Right cardiac atrium (tissue), 5 donors: ENCODE measurements at regions not wholly inside any gene's neighbourhood (a gene's known extent, or its start where the extent isn't known, plus 50 kb on each side); places are given as distances from the start of the nearest gene placed in this dataset.

Experiments
- ATAC-seq, 2 donors: fragments of 200-7000 bp; cut with Tn5 transposase; one replicate each; pipeline versions ENCODE4 v1.8.0 to v1.9.1; 2020; ENCODE audit warnings: moderate library complexity in 2 of 2, mild to moderate bottlenecking in 1 of 2
- DNase-seq, 3 donors: peaks; one replicate each; pipeline ENCODE4 v3.0.0-alpha.2; 2020
- H3K27ac ChIP-seq: one replicate; pipeline ENCODE4 v1.5.1; 2013; ENCODE audit warnings: mild to moderate bottlenecking, low read length, control low read depth, moderate library complexity
- H3K27me3 ChIP-seq: one replicate; pipeline ENCODE4 v1.6.1; 2013; ENCODE audit not compliant: control insufficient read depth, insufficient read depth
- H3K4me1 ChIP-seq: one replicate; pipeline ENCODE4 v1.6.1; 2013; ENCODE audit warnings: low read length; ENCODE audit not compliant: control insufficient read depth, insufficient read depth
- H3K4me3 ChIP-seq: one replicate; pipeline ENCODE4 v1.5.1; 2013; ENCODE audit warnings: low read length, control low read depth
- H3K9me3 ChIP-seq: one replicate; pipeline ENCODE4 v1.6.1; 2013; ENCODE audit warnings: low read length; ENCODE audit not compliant: control insufficient read depth
- WGBS: extraction: QIAGEN DNeasy Blood & Tissue Kit; methylation state at CpG from one replicate; pipeline ENCODE4 v1.1.7; 2013; 5-methylcytosine and 5-hydroxymethylcytosine counted together
- intact Hi-C, 4 donors: fragments of 100-400 bp; cut with DNase I; formaldehyde crosslinking; loops; one replicate each; pipeline versions ENCODE4 v1.11.0 to v1.14.0; 2022 to 2023
- donor health status: healthy with polysubstance abuse.
- donor health status: DM: no; HTN: yes; CAD: no.
- donor health status: DM: no; HTN: no; CAD: no.
- donor health status: DM: no; HTN: yes; CAD: no; lungs with severe emphysema.
- donor health status: DM: yes; HTN: yes; CAD: no.

DNA sequence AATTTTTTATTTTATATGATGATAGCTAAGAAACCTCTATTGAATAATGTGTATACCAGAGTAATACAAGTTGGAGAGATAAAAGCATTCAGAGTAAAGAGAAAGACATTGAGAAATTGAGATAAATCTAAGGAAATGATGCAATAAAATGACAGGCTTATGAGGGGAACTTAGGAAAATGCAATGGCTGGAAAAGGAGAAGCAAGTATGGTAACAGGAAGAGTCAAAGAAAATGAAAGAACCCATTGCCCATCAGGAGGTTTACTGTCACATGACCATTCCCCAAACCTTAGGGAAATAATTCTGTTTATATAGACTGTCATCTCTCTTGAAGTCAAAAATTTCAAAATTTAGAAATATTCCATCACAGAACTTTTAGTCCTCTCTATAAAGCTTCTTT is 808.0 kb upstream of the PRR20A start:
- ATAC-seq (no peak), DNase-seq (no peak)
- Histone ChIP-seq H3K27me3 (no peaks in the 10 kb centered on the region), H3K4me3 (no peak overlapping the region), H3K27ac (no peak overlapping the region), H3K4me1 (no peaks in the 10 kb centered on the region), H3K9me3 (no peaks in the 10 kb centered on the region)
- intact Hi-C loops = no loop called here

DNA sequence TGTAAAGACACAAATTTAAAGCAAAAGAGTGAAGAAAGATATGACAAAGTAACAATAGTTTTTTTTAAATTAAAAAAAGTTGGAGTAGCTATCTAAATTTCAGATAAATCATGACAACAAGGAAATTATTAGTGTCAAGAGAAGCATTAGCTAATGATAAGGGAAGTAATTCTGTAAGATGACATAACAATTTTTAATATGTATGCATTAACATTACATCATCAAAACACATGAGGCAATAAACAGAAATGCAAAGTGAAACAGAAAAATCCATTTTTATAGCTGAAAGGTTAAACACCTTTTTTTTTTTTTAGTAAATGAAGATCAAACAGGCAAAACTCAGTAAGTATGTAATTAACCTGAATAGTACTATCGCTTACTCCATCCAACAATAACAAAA is 804.9 kb upstream of the PRR20A start:
- no peaks in the 10 kb centered on the region for H3K27me3 ChIP-seq
- no peaks in the 10 kb centered on the region for H3K4me1 ChIP-seq
- no peak for ATAC-seq
- H3K9me3 ChIP-seq = no peaks in the 10 kb centered on the region
- no peak overlapping the region for H3K4me3 ChIP-seq
- no peak overlapping the region for H3K27ac ChIP-seq
- no peak for DNase-seq
- intact Hi-C loops = no loop called here
- WGBS = 90% methylated on average over 1 of the region's 1 CpG

DNA sequence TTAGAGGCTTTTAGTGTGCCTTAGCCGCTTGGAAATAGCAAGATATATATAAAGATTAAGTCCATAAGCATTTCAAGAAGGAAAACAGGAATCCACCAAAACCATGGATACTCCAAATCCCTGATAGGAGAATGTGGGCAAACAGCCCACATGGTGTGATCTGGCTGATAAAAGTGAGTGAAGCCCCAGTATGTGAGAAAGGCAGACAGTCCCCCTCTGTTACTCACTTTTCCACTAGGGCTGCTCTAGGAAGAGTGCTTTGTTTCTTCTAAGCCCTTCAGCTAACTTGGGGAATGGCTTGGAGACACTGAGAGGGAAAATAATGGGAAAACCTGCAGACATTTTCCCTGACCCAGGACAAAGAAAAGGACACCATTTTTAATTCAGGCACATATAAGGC is 802.3 kb upstream of the PRR20A start:
- Histone ChIP-seq H3K9me3 (no peaks in the 10 kb centered on the region), H3K27me3 (no peaks in the 10 kb centered on the region), H3K4me1 (no peaks in the 10 kb centered on the region), H3K4me3 (no peak overlapping the region), H3K27ac (no peak overlapping the region)
- DNase-seq (no peak), ATAC-seq (no peak)
- WGBS = 63% methylated on average over 1 of the region's 1 CpG
- intact Hi-C loops = no loop called here

DNA sequence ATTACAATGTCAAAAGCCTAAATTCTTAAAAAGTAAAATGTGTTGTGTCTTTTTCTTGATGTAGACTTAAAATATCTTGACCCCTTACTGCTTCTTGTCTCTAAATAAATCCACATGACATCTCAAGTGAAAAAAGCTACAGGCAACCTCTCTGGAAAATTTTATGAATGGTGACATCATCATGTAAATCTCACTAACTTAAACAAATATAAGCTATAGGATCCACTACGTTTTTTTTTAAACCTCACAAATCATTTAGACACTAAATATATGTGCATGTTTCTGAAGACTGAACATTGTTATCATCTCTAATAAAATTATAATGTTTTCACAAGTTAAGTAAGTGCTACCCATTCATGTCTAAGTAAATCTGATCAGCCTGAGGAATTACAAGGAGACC is 793.7 kb upstream of the PRR20A start:
- Histone ChIP-seq H3K4me1 (no peaks in the 10 kb centered on the region), H3K4me3 (no peak overlapping the region), H3K27ac (no peak overlapping the region), H3K27me3 (no peaks in the 10 kb centered on the region), H3K9me3 (no peaks in the 10 kb centered on the region)
- intact Hi-C loops = no loop called here
- WGBS = 43% methylated on average over 1 of the region's 1 CpG
- ATAC-seq (no peak), DNase-seq (no peak)

DNA sequence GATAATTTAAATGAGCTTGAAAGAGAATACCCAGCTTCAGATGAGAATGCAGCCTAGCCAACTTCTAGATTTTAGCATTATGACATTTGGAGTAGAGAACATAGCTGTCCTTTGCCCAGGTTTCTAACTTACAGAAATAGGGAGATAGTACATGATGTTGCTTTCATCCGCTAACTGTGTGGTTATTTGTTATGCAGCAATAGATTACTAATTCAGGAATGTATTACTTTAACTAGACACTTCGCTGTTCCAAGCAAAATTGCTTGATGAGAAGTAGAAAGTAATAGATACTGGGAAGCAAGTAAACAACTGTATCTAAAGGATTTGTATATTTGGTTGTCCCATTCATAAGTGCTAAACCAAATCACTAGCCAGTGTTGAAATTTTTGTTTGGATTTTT is 790.9 kb upstream of the PRR20A start:
- Histone ChIP-seq H3K4me1 (no peaks in the 10 kb centered on the region), H3K9me3 (no peaks in the 10 kb centered on the region), H3K27ac (no peak overlapping the region), H3K27me3 (no peaks in the 10 kb centered on the region), H3K4me3 (no peak overlapping the region)
- intact Hi-C loops = no loop called here
- ATAC-seq = no peak
- WGBS = 90% methylated on average over 2 of the region's 2 CpGs
- DNase-seq = no peak

DNA sequence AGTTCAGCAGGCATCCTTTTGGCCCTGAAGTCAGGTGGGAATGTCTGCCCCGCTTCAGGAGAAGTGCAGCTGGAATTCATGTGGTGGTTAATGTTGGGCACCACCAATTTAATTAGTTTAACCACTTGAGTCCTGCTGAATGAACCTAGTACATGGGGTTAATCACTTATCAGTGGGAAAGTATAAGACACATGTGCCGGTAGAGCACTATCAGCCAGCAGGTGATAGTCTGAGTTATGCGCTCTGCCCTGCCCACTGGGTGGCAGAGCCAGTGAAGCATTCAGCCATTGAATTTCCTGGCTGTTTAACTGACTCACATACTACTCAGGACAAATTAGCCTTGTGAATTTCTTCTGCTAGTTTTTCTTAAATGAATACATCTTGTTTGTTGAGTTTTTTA is 789.7 kb upstream of the PRR20A start:
- ATAC-seq = no peak
- H3K9me3 ChIP-seq = no peaks in the 10 kb centered on the region
- no peaks in the 10 kb centered on the region for H3K27me3 ChIP-seq
- H3K4me1 ChIP-seq = no peaks in the 10 kb centered on the region
- 52% methylated on average over 3 of the region's 3 CpGs for whole genome bisulfite sequencing
- no peak overlapping the region for H3K4me3 ChIP-seq
- no peak for DNase-seq
- no peak overlapping the region for H3K27ac ChIP-seq
- intact Hi-C loops = no loop called here

DNA sequence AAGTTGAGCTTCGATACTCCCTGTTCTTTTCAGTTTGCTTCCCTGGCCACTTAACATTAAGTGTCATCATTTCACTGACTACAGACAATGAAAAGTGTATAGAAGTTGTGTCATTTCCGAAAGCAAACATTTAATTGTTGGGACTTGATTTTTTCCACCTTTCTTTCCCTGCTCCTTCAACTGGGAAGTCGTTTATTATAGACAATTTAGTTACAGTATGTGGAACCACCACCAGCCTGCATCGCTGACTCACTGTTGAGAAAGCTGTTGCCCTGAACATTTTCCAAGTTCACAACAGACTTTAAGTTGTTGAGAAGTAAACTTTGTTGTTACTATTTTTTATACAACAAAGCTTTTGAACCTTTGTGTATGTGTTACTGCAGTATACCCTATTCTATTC is 788.4 kb upstream of the PRR20A start:
- H3K27ac ChIP-seq = no peak overlapping the region
- intact Hi-C loops = no loop called here
- no peaks in the 10 kb centered on the region for H3K4me1 ChIP-seq
- no peak for DNase-seq
- no peak overlapping the region for H3K4me3 ChIP-seq
- no peak for ATAC-seq
- no peaks in the 10 kb centered on the region for H3K27me3 ChIP-seq
- H3K9me3 ChIP-seq = no peaks in the 10 kb centered on the region
- WGBS = 69% methylated on average over 4 of the region's 4 CpGs

DNA sequence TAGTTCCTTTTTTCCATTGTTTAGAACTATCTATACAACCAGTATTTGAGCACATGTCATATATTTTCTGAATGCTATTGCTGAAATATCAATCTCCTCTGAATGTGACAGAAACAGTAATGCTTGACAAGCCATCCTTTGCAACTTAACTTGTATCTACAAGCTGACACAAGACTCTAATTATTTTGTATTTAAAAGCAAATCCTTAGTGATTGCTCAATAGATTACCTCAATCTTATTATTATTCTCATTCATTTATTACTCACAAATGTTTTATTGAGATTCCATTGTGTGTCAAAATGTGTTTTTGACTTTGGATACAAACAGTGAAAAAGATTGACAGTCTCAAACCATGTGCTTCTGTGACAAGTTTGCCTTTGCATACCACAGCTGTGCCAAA is 787.8 kb upstream of the PRR20A start:
- Histone ChIP-seq H3K9me3 (no peaks in the 10 kb centered on the region), H3K4me1 (no peaks in the 10 kb centered on the region), H3K4me3 (no peak overlapping the region), H3K27me3 (no peaks in the 10 kb centered on the region), H3K27ac (no peak overlapping the region)
- ATAC-seq (no peak), DNase-seq (no peak)
- intact Hi-C loops = no loop called here

DNA sequence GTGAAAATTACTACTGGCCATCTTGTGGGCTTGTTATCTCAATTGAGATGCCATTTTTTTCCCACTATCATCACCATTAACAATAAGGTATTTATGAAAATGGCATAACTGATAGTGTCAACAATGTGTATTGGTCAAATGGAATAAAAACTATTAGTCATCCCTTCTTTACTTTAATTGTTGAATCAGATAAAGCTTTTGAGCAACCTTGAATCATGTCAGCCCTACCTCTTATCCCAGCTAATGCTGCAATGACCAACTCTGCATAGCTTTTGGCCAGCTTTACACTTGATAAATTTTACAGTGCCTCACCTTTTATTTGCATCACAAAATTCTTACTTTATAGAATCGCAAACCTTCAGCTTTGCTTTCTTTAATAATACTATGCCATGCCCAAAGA is 784.0 kb upstream of the PRR20A start:
- Histone ChIP-seq H3K4me3 (no peak overlapping the region), H3K27me3 (no peaks in the 10 kb centered on the region), H3K27ac (no peak overlapping the region), H3K9me3 (no peaks in the 10 kb centered on the region), H3K4me1 (no peaks in the 10 kb centered on the region)
- DNase-seq (no peak), ATAC-seq (no peak)
- 90% methylated on average over 1 of the region's 1 CpG for WGBS
- intact Hi-C loops = no loop called here

DNA sequence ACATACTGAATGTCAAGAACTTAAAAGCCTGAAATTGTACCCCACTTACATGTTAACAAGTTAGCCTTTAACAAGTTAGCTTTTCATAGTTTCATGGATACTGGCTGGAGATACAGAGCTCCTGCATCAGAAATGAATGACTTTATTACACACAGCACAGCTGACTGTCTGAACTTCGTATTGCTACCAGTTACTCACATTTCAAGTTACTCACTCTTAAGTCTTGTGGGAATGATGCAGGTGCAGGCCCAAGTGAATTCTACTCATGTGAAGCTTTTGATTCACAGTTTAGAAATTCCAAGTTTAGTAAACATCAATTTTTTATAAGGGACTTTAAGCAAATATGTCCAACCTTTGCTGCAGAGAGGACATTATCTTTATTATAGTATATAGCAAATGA is 762.2 kb upstream of the PRR20A start:
- 57% methylated on average over 1 of the region's 1 CpG for WGBS
- Histone ChIP-seq H3K4me1 (no peaks in the 10 kb centered on the region), H3K9me3 (no peaks in the 10 kb centered on the region), H3K27me3 (no peaks in the 10 kb centered on the region), H3K27ac (no peak overlapping the region), H3K4me3 (no peak overlapping the region)
- DNase-seq = no peak
- ATAC-seq = no peak
- intact Hi-C loops = no loop called here

DNA sequence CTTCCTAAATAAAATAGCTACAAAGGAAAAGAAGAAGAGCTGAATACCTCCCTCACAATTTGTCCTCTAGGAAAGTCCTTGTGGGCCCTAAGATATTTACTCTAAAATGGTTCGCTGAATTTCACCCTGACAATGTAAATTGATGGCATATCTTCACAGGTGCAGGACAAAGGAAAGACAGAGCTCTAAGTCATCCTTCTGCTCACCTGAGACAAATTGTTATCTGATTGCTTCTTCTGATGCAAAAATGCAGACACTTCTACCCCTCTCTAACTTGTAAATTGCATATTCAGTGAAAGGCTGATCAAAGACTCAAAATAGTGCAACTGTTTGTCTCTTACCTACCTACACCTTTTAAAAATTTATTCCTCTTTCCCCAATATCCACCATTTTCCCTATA is 747.2 kb upstream of the PRR20A start:
- Histone ChIP-seq H3K27me3 (no peaks in the 10 kb centered on the region), H3K9me3 (no peaks in the 10 kb centered on the region), H3K27ac (no peak overlapping the region), H3K4me3 (no peak overlapping the region), H3K4me1 (no peaks in the 10 kb centered on the region)
- intact Hi-C loops = no loop called here
- no peak for ATAC-seq
- DNase-seq = no peak
- WGBS = 72% methylated on average over 1 of the region's 1 CpG

DNA sequence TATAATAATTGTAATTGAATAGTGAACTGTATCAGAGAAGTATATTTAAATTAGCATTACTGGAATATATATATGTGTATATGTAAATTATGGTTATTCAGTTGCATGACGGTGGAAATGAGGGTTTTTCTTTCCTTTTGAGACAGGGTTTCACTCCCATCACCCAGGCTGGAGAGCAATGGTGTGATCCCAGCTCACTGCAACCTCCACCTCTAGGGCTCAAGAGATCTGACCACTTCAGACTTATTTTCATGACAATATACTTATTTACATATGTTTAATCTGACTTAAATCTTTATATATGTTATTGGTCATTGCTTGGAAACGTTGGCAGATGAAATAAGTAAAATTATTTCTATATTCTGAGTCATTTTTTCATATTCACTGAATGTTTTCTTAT is 744.4 kb upstream of the PRR20A start:
- no peak overlapping the region for H3K27ac ChIP-seq
- intact Hi-C loops = loop anchor here in 1 of 4 donors (2.0 kb wide), 1 partner anchor 24 kb away; no protein-coding TSS in a partner anchor
- WGBS = 44% methylated on average over 2 of the region's 2 CpGs
- no peak overlapping the region for H3K4me3 ChIP-seq
- DNase-seq = no peak
- no peaks in the 10 kb centered on the region for H3K4me1 ChIP-seq
- H3K27me3 ChIP-seq = no peaks in the 10 kb centered on the region
- no peaks in the 10 kb centered on the region for H3K9me3 ChIP-seq
- ATAC-seq = no peak
